Esophagus squamous epithelium (tissue), 5 donors: ENCODE measurements at regions not wholly inside any gene's neighbourhood (a gene's known extent, or its start where the extent isn't known, plus 50 kb on each side); places are given as distances from the start of the nearest gene placed in this dataset.

ENCODE experiments used
- DNase-seq: peaks from one replicate; lab custom pipeline; 2025; lab: John Stamatoyannopoulos, UW
- H3K27ac ChIP-seq, 4 donors: fragments of 200-600 bp; sonication (generic); one replicate each; pipeline ENCODE4 v1.5.1; 2016 to 2019; ENCODE audit warnings: mild to moderate bottlenecking in 1 of 4
- H3K27me3 ChIP-seq, 4 donors: fragments of 200-600 bp; sonication (generic); 1 replicate in 3 of 4; 2 replicates in 1 of 4; pipeline versions ENCODE4 v1.5.1 to v1.6.0; 2017 to 2021; ENCODE audit warnings: antibody characterized with exemption in 1 of 4
- H3K36me3 ChIP-seq, 3 donors: fragments of 200-600 bp; sonication (generic); one replicate each; pipeline ENCODE4 v1.5.1; 2016 to 2019
- H3K4me1 ChIP-seq, 3 donors: fragments of 200-600 bp; sonication (generic); one replicate each; pipeline ENCODE4 v1.5.1; 2017 to 2019
- H3K4me3 ChIP-seq, 4 donors: fragments of 200-600 bp; sonication (generic); 1 replicate in 3 of 4; 2 replicates in 1 of 4; pipeline ENCODE4 v1.5.1; 2016 to 2019; ENCODE audit warnings: mild to moderate bottlenecking in 2 of 4, moderate library complexity in 1 of 4
- H3K9me3 ChIP-seq, 3 donors: fragments of 200-600 bp; sonication (generic); one replicate each; pipeline ENCODE4 v1.5.1; 2016 to 2019
- CTCF ChIP-seq, 6 experiments: fragments of 450-650 bp in 4 of 6; fragments of 200-600 bp in 2 of 6; sonication (generic) in 2 of 6; IDR thresholded peaks; one replicate each; pipeline ENCODE4 v1.5.1; 2016 to 2019; ENCODE audit warnings: antibody characterized with exemption in 6 of 6, mild to moderate bottlenecking in 4 of 6, moderate library complexity in 4 of 6
- POLR2A ChIP-seq, 4 donors: fragments of 450-650 bp; IDR thresholded peaks; one replicate each; pipeline ENCODE4 v1.6.1; 2017; ENCODE audit warnings: antibody characterized with exemption in 4 of 4, mild to moderate bottlenecking in 4 of 4, moderate library complexity in 3 of 4
- WGBS, 2 donors: methylation state at CpG; one replicate each; pipeline ENCODE4 v1.1.5; 2018; 5-methylcytosine and 5-hydroxymethylcytosine counted together
- intact Hi-C: fragments of 100-400 bp; cut with DNase I; formaldehyde crosslinking; loops from one replicate; pipeline ENCODE4 v1.15.0; 2022
- donor health status: DM: yes; HTN: yes; CAD: no.

DNA sequence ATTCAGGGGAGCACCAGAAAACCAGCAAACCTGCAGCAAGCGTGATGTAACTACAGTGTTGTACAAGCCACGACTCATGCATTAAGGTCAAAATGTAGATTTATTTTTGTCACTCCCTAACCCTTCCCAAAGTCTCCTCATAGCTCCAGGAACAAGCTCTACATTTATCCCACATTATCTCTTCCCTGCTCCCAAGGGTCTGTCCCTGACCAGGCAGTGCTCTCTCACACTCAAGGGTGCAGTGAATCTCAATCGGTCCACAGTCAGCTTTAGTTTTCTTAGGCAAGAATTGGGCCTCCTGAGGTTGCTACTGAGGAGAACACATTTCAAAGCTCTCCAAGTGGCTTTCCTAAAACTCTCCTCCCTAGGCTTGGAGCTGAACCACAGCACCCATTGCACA lies 219.4 kb downstream of the NHLRC3 start:
- intact Hi-C loops, result no loop called here
- H3K4me1 ChIP-seq, result no peaks in the 10 kb centered on the region

GRCh38 chr13:39259371-39260140 lies 221.3 kb downstream of the NHLRC3 start:
- TF ChIP-seq CTCF (IDR thresholded peaks at IDR 0.05) (no peak), POLR2A (IDR thresholded peaks at IDR 0.05) (no peak)
- no peak overlapping the region for H3K27ac ChIP-seq
- H3K27me3 ChIP-seq, result no peaks in the 10 kb centered on the region
- whole genome bisulfite sequencing, 2 donors, result 35 to 43% methylated on average over 2 of the region's 2 CpGs
- no peaks in the 10 kb centered on the region for H3K36me3 ChIP-seq
- no peaks in the 10 kb centered on the region for H3K9me3 ChIP-seq
- no peak for DNase-seq
- intact Hi-C loops, result loop anchor here (10.0 kb wide), 1 partner anchor 355 kb away; no protein-coding TSS in a partner anchor
- peaks cover 0 to 6% (median 0%) of the 10 kb centered on the region in 3 donors for H3K4me1 ChIP-seq
- no peak overlapping the region for H3K4me3 ChIP-seq

More for the DNA sequence above, 219.4 kb downstream of the NHLRC3 start:
- 92 to 96% methylated on average over 3 of the region's 3 CpGs for WGBS, 2 donors
- DNase-seq, result no peak
- no peaks in the 10 kb centered on the region for H3K27me3 ChIP-seq
- no peaks in the 10 kb centered on the region for H3K9me3 ChIP-seq
- no peaks in the 10 kb centered on the region for H3K36me3 ChIP-seq
- H3K4me3 ChIP-seq, result no peak overlapping the region
- H3K27ac ChIP-seq, result no peak overlapping the region
- TF ChIP-seq CTCF (IDR thresholded peaks at IDR 0.05) (no peak), POLR2A (IDR thresholded peaks at IDR 0.05) (no peak)

GRCh38 chr13:39263033-39263432 lies 224.8 kb downstream of the NHLRC3 start:
- no peaks in the 10 kb centered on the region for H3K9me3 ChIP-seq
- H3K4me3 ChIP-seq, result no peak overlapping the region
- no peaks in the 10 kb centered on the region for H3K36me3 ChIP-seq
- peaks cover 0 to 6% (median 0%) of the 10 kb centered on the region in 3 donors for H3K4me1 ChIP-seq
- peak overlapping the region in 1 of 4 donors; percentile 13 for H3K27ac ChIP-seq
- H3K27me3 ChIP-seq, result no peaks in the 10 kb centered on the region
- no peak for DNase-seq
- TF ChIP-seq CTCF (IDR thresholded peaks at IDR 0.05) (peak; percentile 11 to 65 (median 54)), POLR2A (IDR thresholded peaks at IDR 0.05) (no peak)
- WGBS, 2 donors, result 5 to 6% methylated on average over 1 of the region's 1 CpG
- intact Hi-C loops, result loop anchor here (10.0 kb wide), 1 partner anchor 352 kb away; no protein-coding TSS in a partner anchor

DNA sequence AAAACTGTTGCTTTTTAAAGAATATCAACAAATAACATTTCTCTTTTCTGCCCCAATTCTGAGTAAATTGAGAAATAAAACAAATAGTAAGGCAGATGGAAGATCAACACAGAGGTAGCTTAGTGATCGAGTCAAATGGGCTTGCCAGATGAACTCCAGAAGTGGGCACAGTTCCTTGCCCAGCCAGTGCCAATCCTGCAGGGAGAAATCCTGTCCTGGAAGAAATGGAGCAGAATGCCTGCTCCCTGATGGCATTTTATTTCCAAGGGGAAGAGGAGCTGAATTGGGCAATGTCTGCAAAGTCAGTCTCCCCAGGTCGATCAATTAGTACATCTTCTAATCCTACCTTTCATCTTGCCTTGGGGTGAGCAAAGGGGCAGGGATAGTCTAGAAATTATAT lies 225.3 kb downstream of the NHLRC3 start:
- WGBS, 2 donors, result 33% methylated on average over 2 of the region's 2 CpGs
- H3K27ac ChIP-seq, result no peak overlapping the region

GRCh38 chr13:39266426-39266825 lies 228.2 kb downstream of the NHLRC3 start:
- TF ChIP-seq POLR2A (IDR thresholded peaks at IDR 0.05) (no peak), CTCF (IDR thresholded peaks at IDR 0.05) (no peak)

More for the DNA sequence above, 225.3 kb downstream of the NHLRC3 start:
- no peaks in the 10 kb centered on the region for H3K36me3 ChIP-seq
- no peak overlapping the region for H3K4me3 ChIP-seq
- intact Hi-C loops, result loop anchor here (10.0 kb wide), 1 partner anchor 351 kb away; no protein-coding TSS in a partner anchor
- H3K9me3 ChIP-seq, result no peaks in the 10 kb centered on the region
- H3K27me3 ChIP-seq, result no peaks in the 10 kb centered on the region
- DNase-seq, result no peak
- H3K4me1 ChIP-seq, result peaks cover 0 to 6% (median 0%) of the 10 kb centered on the region in 3 donors
- TF ChIP-seq POLR2A (IDR thresholded peaks at IDR 0.05), result no peak

More at GRCh38 chr13:39266426-39266825, 228.2 kb downstream of the NHLRC3 start:
- Histone ChIP-seq H3K27me3 (no peaks in the 10 kb centered on the region), H3K36me3 (no peaks in the 10 kb centered on the region), H3K4me1 (peaks cover 0 to 6% (median 0%) of the 10 kb centered on the region in 3 donors), H3K27ac (no peak overlapping the region), H3K9me3 (no peaks in the 10 kb centered on the region), H3K4me3 (no peak overlapping the region)
- DNase-seq, result no peak
- intact Hi-C loops, result loop anchor here (10.0 kb wide), 1 partner anchor 348 kb away; no protein-coding TSS in a partner anchor
